ENCODE measurements at regions not wholly inside any gene's neighbourhood (a gene's known extent, or its start where the extent isn't known, plus 50 kb on each side); places are given as distances from the start of the nearest gene placed in this dataset.

- no peak for DNase-seq (ENCODE audit: low read depth)
- Histone ChIP-seq H3K27me3 (ENCODE audit: control insufficient read depth, insufficient read depth, low read length) (no peaks in the 10 kb centered on the region), H3K4me3 (ENCODE audit: low read depth, low read length) (no peak overlapping the region), H3K36me3 (ENCODE audit: control insufficient read depth, insufficient read depth, low read length) (no peaks in the 10 kb centered on the region)
- POLR2A ChIA-PET = no interaction called here
- CTCF ChIA-PET = no interaction called here
- no peak for TF ChIP-seq CTCF (IDR thresholded peaks at IDR 0.05; ENCODE audit: insufficient read depth, low read depth, low read length)
Measured at GRCh38 chr12:127640181-127640886, 626.6 kb upstream of the TMEM132C start.

GRCh38 chr12:127642208-127642607, 624.8 kb upstream of the TMEM132C start:
- no peaks in the 10 kb centered on the region for H3K36me3 ChIP-seq (ENCODE audit: control insufficient read depth, insufficient read depth, low read length)
- POLR2A ChIA-PET = no interaction called here
- H3K4me3 ChIP-seq (ENCODE audit: low read depth, low read length) = no peak overlapping the region
- no peaks in the 10 kb centered on the region for H3K27me3 ChIP-seq (ENCODE audit: control insufficient read depth, insufficient read depth, low read length)
- CTCF ChIA-PET = no interaction called here
- no peak for DNase-seq (ENCODE audit: low read depth)
- no peak for TF ChIP-seq CTCF (IDR thresholded peaks at IDR 0.05; ENCODE audit: insufficient read depth, low read depth, low read length)

- no peaks in the 10 kb centered on the region for H3K27me3 ChIP-seq (ENCODE audit: control insufficient read depth, insufficient read depth, low read length)
- POLR2A ChIA-PET = no interaction called here
- H3K4me3 ChIP-seq (ENCODE audit: low read depth, low read length) = no peak overlapping the region
- DNase-seq (ENCODE audit: low read depth) = no peak
- CTCF ChIA-PET = interaction anchor here (1.8 to 2.4 kb wide), 2 partner anchors 12 to 29 kb away, joined by 5 to 15 read pairs; no protein-coding TSS in a partner anchor
- no peaks in the 10 kb centered on the region for H3K36me3 ChIP-seq (ENCODE audit: control insufficient read depth, insufficient read depth, low read length)
- no peak for TF ChIP-seq CTCF (IDR thresholded peaks at IDR 0.05; ENCODE audit: insufficient read depth, low read depth, low read length)
Measured at GRCh38 chr12:127648321-127648720, 618.6 kb upstream of the TMEM132C start.

- CTCF ChIA-PET = no interaction called here
- POLR2A ChIA-PET = no interaction called here
Measured at GRCh38 chr12:127649961-127650360, 617.0 kb upstream of the TMEM132C start.

GRCh38 chr12:127650626-127651025, 616.3 kb upstream of the TMEM132C start:
- no peak for DNase-seq (ENCODE audit: low read depth)
- no peaks in the 10 kb centered on the region for H3K36me3 ChIP-seq (ENCODE audit: control insufficient read depth, insufficient read depth, low read length)
- no peaks in the 10 kb centered on the region for H3K27me3 ChIP-seq (ENCODE audit: control insufficient read depth, insufficient read depth, low read length)
- no peak for TF ChIP-seq CTCF (IDR thresholded peaks at IDR 0.05; ENCODE audit: insufficient read depth, low read depth, low read length)
- ChIA-PET POLR2A (no interaction called here), CTCF (no interaction called here)
- no peak overlapping the region for H3K4me3 ChIP-seq (ENCODE audit: low read depth, low read length)

More at GRCh38 chr12:127649961-127650360, 617.0 kb upstream of the TMEM132C start:
- TF ChIP-seq CTCF (IDR thresholded peaks at IDR 0.05; ENCODE audit: insufficient read depth, low read depth, low read length) = no peak
- no peak overlapping the region for H3K4me3 ChIP-seq (ENCODE audit: low read depth, low read length)
- H3K36me3 ChIP-seq (ENCODE audit: control insufficient read depth, insufficient read depth, low read length) = no peaks in the 10 kb centered on the region
- H3K27me3 ChIP-seq (ENCODE audit: control insufficient read depth, insufficient read depth, low read length) = no peaks in the 10 kb centered on the region
- DNase-seq (ENCODE audit: low read depth) = no peak
